IgD-negative memory B cell (primary cell): ENCODE measurements at regions not wholly inside any gene's neighbourhood (a gene's known extent, or its start where the extent isn't known, plus 50 kb on each side); places are given as distances from the start of the nearest gene placed in this dataset.

Experiments used
- H3K27ac Mint-ChIP-seq, 3 donors: one replicate each; pipeline ENCODE4 v1.8.0; 2020 to 2022; ENCODE audit warnings: mild to moderate bottlenecking in 3 of 3, mixed read lengths in 3 of 3, moderate library complexity in 1 of 3
- H3K27me3 Mint-ChIP-seq: one replicate; pipeline ENCODE4 v1.8.0; 2021; ENCODE audit warnings: mixed read lengths
- H3K36me3 Mint-ChIP-seq: one replicate; pipeline ENCODE4 v1.8.0; 2020; ENCODE audit warnings: mild to moderate bottlenecking, mixed read lengths
- H3K4me1 Mint-ChIP-seq, 3 donors: one replicate each; pipeline ENCODE4 v1.8.0; 2020 to 2022; ENCODE audit warnings: mixed read lengths in 3 of 3, mild to moderate bottlenecking in 1 of 3
- H3K4me3 Mint-ChIP-seq, 4 donors: one replicate each; pipeline ENCODE4 v1.8.0; 2020 to 2022; ENCODE audit warnings: mild to moderate bottlenecking in 4 of 4, mixed read lengths in 4 of 4, moderate library complexity in 3 of 4
- H3K9me3 Mint-ChIP-seq, 3 donors: one replicate each; pipeline ENCODE4 v1.8.0; 2020 to 2021; ENCODE audit warnings: mixed read lengths in 3 of 3, mild to moderate bottlenecking in 1 of 3

DNA sequence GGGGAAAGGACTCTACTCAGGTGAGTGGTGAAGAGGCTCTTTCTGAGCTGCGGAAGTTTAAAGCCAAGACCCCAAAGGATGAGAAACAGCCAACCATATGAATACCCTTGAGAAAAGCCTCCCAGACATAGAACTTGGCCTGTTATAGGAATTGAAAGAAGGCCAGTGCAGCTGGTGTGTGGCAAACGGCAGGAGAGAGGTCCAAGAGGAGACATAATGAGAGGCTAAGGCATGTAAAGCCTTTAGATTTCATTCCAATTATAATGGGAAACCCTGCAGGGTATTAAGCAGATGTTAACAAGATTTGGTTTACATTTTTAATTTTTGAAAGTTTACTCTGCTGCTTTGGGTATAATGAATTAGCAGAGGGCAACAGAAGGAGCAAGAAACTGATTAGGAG lies 552.1 kb upstream of the FBXO33 start:
- Mint-ChIP-seq H3K36me3 (no peaks in the 10 kb centered on the region), H3K4me3 (no peak overlapping the region), H3K27me3 (no peaks in the 10 kb centered on the region), H3K9me3 (peaks cover 0 to 2% (median 0%) of the 10 kb centered on the region in 3 donors), H3K4me1 (peaks cover 0 to 1% (median 0%) of the 10 kb centered on the region in 3 donors), H3K27ac (no peak overlapping the region)

- Mint-ChIP-seq H3K36me3 (no peaks in the 10 kb centered on the region), H3K9me3 (peaks cover 0 to 2% (median 0%) of the 10 kb centered on the region in 3 donors), H3K27me3 (no peaks in the 10 kb centered on the region), H3K27ac (no peak overlapping the region), H3K4me1 (no peaks in the 10 kb centered on the region), H3K4me3 (no peak overlapping the region)
Observed at GRCh38 chr14:39977198-39977597, 545.0 kb upstream of the FBXO33 start.

- peak overlapping the region in 1 of 3 donors; percentile 53 for H3K27ac Mint-ChIP-seq
- H3K36me3 Mint-ChIP-seq, result no peaks in the 10 kb centered on the region
- no peaks in the 10 kb centered on the region for H3K27me3 Mint-ChIP-seq
- H3K4me3 Mint-ChIP-seq, result no peak overlapping the region
- H3K4me1 Mint-ChIP-seq, result no peaks in the 10 kb centered on the region
- no peaks in the 10 kb centered on the region for H3K9me3 Mint-ChIP-seq
Observed at GRCh38 chr14:39974036-39974435, 541.8 kb upstream of the FBXO33 start.

DNA sequence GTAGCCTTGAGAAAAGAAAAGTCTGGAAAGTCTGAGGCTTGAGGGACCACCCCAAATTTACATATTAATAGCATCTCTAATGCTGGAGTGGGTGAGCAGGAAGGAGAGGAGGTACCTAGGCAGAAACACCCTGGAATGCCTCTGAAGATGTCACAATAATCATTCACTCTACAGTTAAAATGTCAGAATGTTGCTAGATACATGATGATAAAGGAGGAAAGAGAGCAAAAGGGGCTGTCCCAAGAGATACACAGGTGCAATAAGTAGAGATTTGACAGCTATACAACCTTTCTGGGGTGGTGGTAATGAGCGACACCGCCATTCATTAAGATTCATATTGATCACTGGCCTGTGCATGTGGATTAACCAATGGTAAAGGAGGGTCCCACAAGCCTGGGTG lies 540.5 kb upstream of the FBXO33 start:
- no peaks in the 10 kb centered on the region for H3K27me3 Mint-ChIP-seq
- no peak overlapping the region for H3K27ac Mint-ChIP-seq
- H3K36me3 Mint-ChIP-seq, result no peaks in the 10 kb centered on the region
- no peak overlapping the region for H3K4me3 Mint-ChIP-seq
- H3K9me3 Mint-ChIP-seq, result peaks cover 0 to 4% (median 2%) of the 10 kb centered on the region in 3 donors
- no peaks in the 10 kb centered on the region for H3K4me1 Mint-ChIP-seq

DNA sequence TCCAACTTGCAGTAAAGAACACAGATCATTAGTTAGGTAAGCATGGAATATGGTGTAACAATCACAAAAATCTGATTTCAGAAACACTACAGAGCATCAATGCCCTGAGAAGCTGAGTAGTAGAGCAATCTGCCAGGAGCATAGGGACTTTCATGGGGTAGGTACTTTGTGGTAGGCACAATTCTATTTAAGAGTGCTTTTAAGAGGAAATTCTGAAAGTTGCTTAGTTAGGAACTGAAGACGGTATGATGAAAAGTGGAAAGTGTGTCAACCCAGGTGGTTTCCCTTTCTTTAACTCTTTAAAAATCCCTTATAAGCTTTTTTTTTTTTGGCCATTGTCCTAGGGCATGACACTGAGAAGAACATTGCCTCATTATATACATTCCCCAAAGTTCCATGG lies 535.7 kb upstream of the FBXO33 start:
- no peaks in the 10 kb centered on the region for H3K27me3 Mint-ChIP-seq

GRCh38 chr14:39957987-39958386 lies 525.8 kb upstream of the FBXO33 start:
- no peaks in the 10 kb centered on the region for H3K27me3 Mint-ChIP-seq
- H3K4me3 Mint-ChIP-seq, result no peak overlapping the region
- H3K9me3 Mint-ChIP-seq, result peaks cover 10 to 14% (median 11%) of the 10 kb centered on the region in 3 donors
- no peak overlapping the region for H3K27ac Mint-ChIP-seq
- no peaks in the 10 kb centered on the region for H3K36me3 Mint-ChIP-seq
- H3K4me1 Mint-ChIP-seq, result no peaks in the 10 kb centered on the region

More for the DNA sequence above, 535.7 kb upstream of the FBXO33 start:
- H3K36me3 Mint-ChIP-seq, result no peaks in the 10 kb centered on the region
- H3K4me1 Mint-ChIP-seq, result no peaks in the 10 kb centered on the region
- H3K9me3 Mint-ChIP-seq, result peaks cover 2 to 5% (median 4%) of the 10 kb centered on the region in 3 donors
- H3K4me3 Mint-ChIP-seq, result no peak overlapping the region
- no peak overlapping the region for H3K27ac Mint-ChIP-seq

DNA sequence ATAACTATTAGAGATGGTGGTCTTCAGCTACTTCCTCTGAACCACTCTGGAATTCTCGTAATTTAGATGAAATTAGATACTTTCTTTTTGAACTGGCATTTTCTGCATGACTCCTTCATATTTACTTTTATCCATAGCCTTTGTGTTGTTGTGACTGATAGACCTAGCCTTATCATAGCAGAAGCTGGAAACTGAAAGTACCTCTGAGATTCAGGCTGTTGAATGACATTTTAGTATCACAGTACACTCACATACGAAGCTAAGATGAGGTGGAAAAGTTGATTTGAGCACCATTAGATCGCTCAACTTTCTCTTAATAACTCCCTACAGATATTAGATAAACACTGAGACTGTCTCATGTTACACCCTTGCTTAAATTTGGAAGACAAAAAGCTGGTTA lies 525.1 kb upstream of the FBXO33 start:
- H3K27me3 Mint-ChIP-seq, result no peaks in the 10 kb centered on the region
- no peak overlapping the region for H3K27ac Mint-ChIP-seq
- H3K9me3 Mint-ChIP-seq, result peaks cover 12 to 16% (median 14%) of the 10 kb centered on the region in 3 donors
- peaks cover 3% of the 10 kb centered on the region for H3K36me3 Mint-ChIP-seq
- H3K4me1 Mint-ChIP-seq, result no peaks in the 10 kb centered on the region
- no peak overlapping the region for H3K4me3 Mint-ChIP-seq

DNA sequence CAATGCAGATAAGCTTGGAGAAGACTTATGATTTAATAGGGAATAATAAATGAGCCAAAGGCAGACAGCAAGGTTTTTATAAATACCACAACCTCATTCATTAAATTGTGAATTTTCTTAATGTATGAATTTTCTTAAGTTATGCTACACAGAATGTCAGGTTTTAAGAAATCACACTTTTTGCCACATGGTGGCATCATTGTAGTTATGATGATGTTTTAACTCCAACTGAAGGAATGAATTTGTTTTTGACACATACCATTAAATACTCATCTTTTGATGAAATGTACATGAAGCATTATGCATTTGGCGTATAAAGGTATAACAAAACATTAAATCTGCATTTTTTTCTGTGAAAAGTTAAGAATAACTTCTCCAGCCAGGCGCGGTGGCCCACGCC lies 524.1 kb upstream of the FBXO33 start:
- no peaks in the 10 kb centered on the region for H3K27me3 Mint-ChIP-seq
- peaks cover 8 to 12% (median 11%) of the 10 kb centered on the region in 3 donors for H3K9me3 Mint-ChIP-seq

DNA sequence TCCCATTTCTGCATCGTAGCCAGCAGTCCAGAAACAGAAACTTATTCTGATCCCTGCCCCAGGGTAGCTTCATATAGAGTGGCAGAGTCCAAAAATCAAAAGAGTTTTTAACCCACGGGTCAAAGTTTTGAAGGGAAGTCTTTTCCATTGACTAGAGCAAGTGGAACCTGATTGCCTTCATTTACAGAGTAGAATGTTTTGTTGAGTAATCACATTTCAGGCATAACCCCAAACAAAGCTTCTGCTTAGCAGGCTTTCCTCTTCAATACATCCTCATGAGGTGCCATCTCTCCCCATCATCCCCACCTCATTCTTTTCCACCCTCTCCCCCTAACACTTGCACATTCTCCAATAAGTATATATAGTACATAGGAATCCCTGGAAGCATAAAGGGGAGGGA lies 516.0 kb upstream of the FBXO33 start:
- peaks cover 3 to 15% (median 7%) of the 10 kb centered on the region in 3 donors for H3K9me3 Mint-ChIP-seq
- peaks cover 3% of the 10 kb centered on the region for H3K36me3 Mint-ChIP-seq
- H3K27ac Mint-ChIP-seq, result no peak overlapping the region
- H3K4me3 Mint-ChIP-seq, result no peak overlapping the region
- H3K27me3 Mint-ChIP-seq, result no peaks in the 10 kb centered on the region
- no peaks in the 10 kb centered on the region for H3K4me1 Mint-ChIP-seq

More for the DNA sequence above, 524.1 kb upstream of the FBXO33 start:
- Mint-ChIP-seq H3K36me3 (peaks cover 3% of the 10 kb centered on the region), H3K27ac (no peak overlapping the region), H3K4me1 (no peaks in the 10 kb centered on the region), H3K4me3 (no peak overlapping the region)

DNA sequence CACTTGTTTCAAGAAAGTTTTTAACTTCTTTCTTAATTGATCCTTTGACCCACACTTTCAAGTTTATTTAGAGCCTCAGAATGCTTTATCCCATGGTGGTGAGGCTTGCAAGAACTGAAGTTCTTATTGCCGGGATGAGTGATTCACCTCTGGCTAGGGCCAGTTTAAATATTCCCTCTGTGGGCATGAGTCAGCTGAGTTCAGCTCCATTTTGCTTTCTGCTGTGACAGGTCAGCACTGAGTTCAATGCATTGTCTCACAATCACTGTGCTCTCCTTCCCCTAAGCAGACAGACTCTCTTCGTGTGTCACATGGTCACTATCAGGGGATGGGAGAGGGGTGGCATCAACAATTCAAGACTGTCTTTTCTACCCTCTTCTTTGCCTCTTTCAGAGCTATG lies 514.6 kb upstream of the FBXO33 start:
- H3K4me1 Mint-ChIP-seq, result no peaks in the 10 kb centered on the region
- no peak overlapping the region for H3K27ac Mint-ChIP-seq
- H3K27me3 Mint-ChIP-seq, result no peaks in the 10 kb centered on the region
- peaks cover 0 to 11% (median 4%) of the 10 kb centered on the region in 3 donors for H3K9me3 Mint-ChIP-seq
- no peaks in the 10 kb centered on the region for H3K36me3 Mint-ChIP-seq
- H3K4me3 Mint-ChIP-seq, result no peak overlapping the region

DNA sequence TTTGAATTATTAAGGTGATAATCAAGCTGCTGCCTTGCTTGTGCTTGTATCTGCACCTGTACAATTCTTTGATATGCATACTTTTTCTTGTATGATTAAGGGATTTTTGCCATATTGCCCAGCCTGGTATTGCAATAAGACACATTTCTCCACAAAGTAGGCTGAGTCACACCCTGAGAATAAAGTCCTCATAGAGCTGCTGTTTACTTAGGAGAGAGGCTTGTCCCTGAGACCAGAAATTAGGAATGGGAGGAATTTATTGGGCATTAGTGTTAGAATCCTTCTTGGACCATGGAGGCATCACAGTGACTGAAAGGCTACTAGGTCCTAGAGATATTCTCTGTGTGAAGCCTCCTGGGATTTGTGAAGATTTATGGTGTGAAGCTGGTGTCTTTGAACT lies 506.8 kb upstream of the FBXO33 start:
- no peak overlapping the region for H3K27ac Mint-ChIP-seq
- no peaks in the 10 kb centered on the region for H3K36me3 Mint-ChIP-seq
- no peaks in the 10 kb centered on the region for H3K27me3 Mint-ChIP-seq
- peaks cover 0 to 3% (median 0%) of the 10 kb centered on the region in 3 donors for H3K9me3 Mint-ChIP-seq
- H3K4me1 Mint-ChIP-seq, result peaks cover 0 to 1% (median 0%) of the 10 kb centered on the region in 3 donors
- no peak overlapping the region for H3K4me3 Mint-ChIP-seq

DNA sequence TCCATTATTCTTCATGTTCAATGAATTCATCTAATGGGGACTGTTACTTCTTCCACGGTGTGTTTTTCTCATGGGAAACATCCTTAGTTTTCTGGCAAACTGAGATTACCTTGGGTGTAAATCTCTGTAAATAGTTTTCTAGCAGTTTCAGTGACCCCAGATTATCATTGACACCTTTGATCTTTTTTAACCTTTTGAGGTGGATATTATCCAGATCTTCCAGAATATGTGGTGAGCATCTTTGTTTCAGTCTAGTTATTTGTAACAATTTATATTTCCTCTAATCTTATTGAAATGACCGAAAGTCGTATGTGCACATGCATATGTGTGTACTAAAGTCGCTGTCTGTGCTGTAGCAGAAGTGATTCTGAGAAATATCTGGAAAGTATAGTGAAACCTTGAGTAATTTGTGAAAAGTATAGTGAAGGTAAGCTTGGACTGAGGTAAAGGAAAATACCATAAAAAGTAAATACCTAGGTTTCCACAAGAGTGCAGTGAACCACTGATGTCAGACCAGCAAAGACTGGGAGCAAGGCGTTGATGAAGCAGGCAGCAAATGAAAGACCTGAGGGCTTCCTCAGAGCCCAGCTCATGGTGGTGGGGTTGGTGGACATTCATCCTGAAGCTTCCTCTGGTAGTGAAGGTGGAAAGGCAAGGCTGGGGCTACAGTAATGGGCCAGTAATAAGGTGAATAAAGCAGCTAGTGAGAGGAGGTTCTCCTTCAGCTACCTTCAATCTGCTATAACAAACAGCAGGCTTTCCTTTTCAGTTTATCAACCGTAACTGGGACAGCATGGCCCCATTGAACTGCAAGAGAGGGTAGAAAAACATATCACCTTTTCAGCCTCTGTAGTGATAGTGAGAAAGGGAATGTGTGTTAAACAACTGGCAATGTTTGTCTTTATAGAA lies 480.2 kb upstream of the FBXO33 start:
- Mint-ChIP-seq H3K27ac (no peak overlapping the region), H3K27me3 (no peaks in the 10 kb centered on the region), H3K9me3 (no peaks in the 10 kb centered on the region), H3K4me3 (no peak overlapping the region), H3K36me3 (no peaks in the 10 kb centered on the region), H3K4me1 (no peaks in the 10 kb centered on the region)

- Mint-ChIP-seq H3K27me3 (no peaks in the 10 kb centered on the region), H3K4me3 (no peak overlapping the region), H3K27ac (no peak overlapping the region), H3K9me3 (peaks cover 3 to 10% (median 4%) of the 10 kb centered on the region in 3 donors), H3K4me1 (no peaks in the 10 kb centered on the region), H3K36me3 (no peaks in the 10 kb centered on the region)
Observed at GRCh38 chr14:39897657-39898056, 465.4 kb upstream of the FBXO33 start.

GRCh38 chr14:39890026-39890425 lies 457.8 kb upstream of the FBXO33 start:
- H3K36me3 Mint-ChIP-seq, result peaks cover 1% of the 10 kb centered on the region
- H3K4me1 Mint-ChIP-seq, result no peaks in the 10 kb centered on the region
- no peak overlapping the region for H3K27ac Mint-ChIP-seq
- peaks cover 3 to 9% (median 8%) of the 10 kb centered on the region in 3 donors for H3K9me3 Mint-ChIP-seq
- no peaks in the 10 kb centered on the region for H3K27me3 Mint-ChIP-seq
- no peak overlapping the region for H3K4me3 Mint-ChIP-seq

DNA sequence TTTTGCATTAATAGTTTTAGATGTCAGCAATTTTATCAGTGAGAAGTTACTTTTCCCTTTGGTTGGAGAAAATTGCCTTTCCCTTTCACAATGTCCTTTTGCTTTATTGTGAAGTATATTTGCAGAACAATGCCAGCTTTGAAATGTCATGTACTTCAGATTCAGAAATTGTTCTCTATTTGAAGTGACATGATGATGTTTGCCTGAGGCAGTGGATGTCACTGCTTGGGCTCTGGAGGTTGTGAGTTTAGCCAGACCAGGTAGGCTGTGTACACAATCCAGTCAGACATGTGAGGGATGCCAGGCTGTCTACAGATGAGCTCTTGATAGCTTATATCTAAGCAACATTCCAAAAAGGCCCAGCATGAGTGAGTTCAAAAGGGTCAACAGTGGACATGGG lies 451.9 kb upstream of the FBXO33 start:
- Mint-ChIP-seq H3K4me3 (no peak overlapping the region), H3K36me3 (peaks cover 4% of the 10 kb centered on the region), H3K4me1 (no peaks in the 10 kb centered on the region), H3K27me3 (no peaks in the 10 kb centered on the region), H3K9me3 (peaks cover 4 to 9% (median 8%) of the 10 kb centered on the region in 3 donors), H3K27ac (no peak overlapping the region)

- peaks cover 0 to 4% (median 4%) of the 10 kb centered on the region in 3 donors for H3K9me3 Mint-ChIP-seq
- H3K27me3 Mint-ChIP-seq, result no peaks in the 10 kb centered on the region
- peaks cover 0 to under 1% (median 0%) of the 10 kb centered on the region in 3 donors for H3K4me1 Mint-ChIP-seq
- H3K4me3 Mint-ChIP-seq, result no peak overlapping the region
- peaks cover 4% of the 10 kb centered on the region for H3K36me3 Mint-ChIP-seq
- H3K27ac Mint-ChIP-seq, result no peak overlapping the region
Observed at GRCh38 chr14:39880965-39881364, 448.7 kb upstream of the FBXO33 start.
